ENCODE measurements at regions not wholly inside any gene's neighbourhood (a gene's known extent, or its start where the extent isn't known, plus 50 kb on each side); places are given as distances from the start of the nearest gene placed in this dataset.

GRCh38 chr16:86157616-86158247, 258.8 kb downstream of the IRF8 start:
- TF ChIP-seq POLR2AphosphoS5 (IDR thresholded peaks at IDR 0.05; ENCODE audit: low read depth, low read length) = no peak
- no peak for TF ChIP-seq POLR2A (IDR thresholded peaks at IDR 0.05; ENCODE audit: low read depth, low read length)
- TF ChIP-seq TAF1 (IDR thresholded peaks at IDR 0.05; ENCODE audit: low read depth, low read length) = no peak
- TF ChIP-seq POU2F2 (IDR thresholded peaks at IDR 0.05; ENCODE audit: low read depth, low read length) = no peak
